Mammary epithelial cell (primary cell): ENCODE measurements at regions not wholly inside any gene's neighbourhood (a gene's known extent, or its start where the extent isn't known, plus 50 kb on each side); places are given as distances from the start of the nearest gene placed in this dataset.

Experiments
- CTCF ChIP-seq, 2 donors: IDR thresholded peaks in 1 of 2; conservative IDR thresholded peaks in 1 of 2; 2 replicates each; pipeline ENCODE4 v1.5.1; 2011 to 2012; ENCODE audit warnings: inconsistent platforms in 2 of 2, low read length in 2 of 2, mild to moderate bottlenecking in 2 of 2, control low read depth in 1 of 2, low read depth in 1 of 2; ENCODE audit not compliant: insufficient read depth in 1 of 2; ENCODE audit errors: extremely low read depth in 1 of 2
- EZH2 ChIP-seq: IDR thresholded peaks from 2 replicates; pipeline ENCODE4 v1.6.1; 2012; ENCODE audit warnings: low read length, inconsistent platforms, borderline replicate concordance

GRCh38 chr7:85686401-85687181 lies 499.7 kb upstream of the SEMA3D start:
- no peak for TF ChIP-seq CTCF (conservative IDR thresholded peaks at IDR 0.05 in 1 of 2, IDR thresholded peaks at IDR 0.05 in 1 of 2; ENCODE audit: extremely low read depth in 1 of 2, insufficient read depth in 1 of 2, low read depth in 1 of 2, low read length in 2 of 2)
- TF ChIP-seq EZH2 = no peak
